HCT116 (cell line): ENCODE measurements at regions not wholly inside any gene's neighbourhood (a gene's known extent, or its start where the extent isn't known, plus 50 kb on each side); places are given as distances from the start of the nearest gene placed in this dataset.

Source experiments
- EGR1 ChIP-seq: IDR thresholded peaks from 2 replicates; pipeline ENCODE4 v1.6.1; 2012; ENCODE audit warnings: low read depth
- ELF1 ChIP-seq: IDR thresholded peaks from 2 replicates; pipeline ENCODE4 v1.6.1; 2012; ENCODE audit warnings: low read depth, borderline replicate concordance
- EZH2 ChIP-seq: fragments of 200-600 bp; sonication (generic); IDR thresholded peaks from 2 replicates; pipeline ENCODE4 v1.6.1; 2017; ENCODE audit warnings: antibody characterized with exemption, mixed run types
- POLR2A ChIP-seq: IDR thresholded peaks from 2 replicates; pipeline ENCODE4 v1.7.0; 2011; ENCODE audit warnings: borderline replicate concordance; ENCODE audit not compliant: insufficient read depth, insufficient read length; ENCODE audit errors: extremely low read depth
- POLR2AphosphoS5 ChIP-seq: IDR thresholded peaks from 2 replicates; pipeline ENCODE4 v1.6.1; 2011; ENCODE audit warnings: mild to moderate bottlenecking, low read depth, low read length, moderate library complexity
- RAD21 ChIP-seq: IDR thresholded peaks from 2 replicates; pipeline ENCODE4 v1.6.1; 2012; ENCODE audit warnings: low read depth, mild to moderate bottlenecking
- SP1 ChIP-seq: IDR thresholded peaks from 2 replicates; pipeline ENCODE4 v1.6.1; 2012; ENCODE audit warnings: low read depth
- YY1 ChIP-seq: IDR thresholded peaks from 2 replicates; pipeline ENCODE4 v1.6.1; 2011; ENCODE audit warnings: low read length, low read depth, moderate library complexity, mild to moderate bottlenecking; ENCODE audit not compliant: insufficient replicate concordance; ENCODE audit errors: extremely low read depth
- ZNF274 ChIP-seq: fragments of 200-500 bp; sonication (Bioruptor generic); IDR thresholded peaks from 2 replicates; pipeline ENCODE4 v1.6.1; 2014; ENCODE audit warnings: mild to moderate bottlenecking, low read depth, low read length, inconsistent platforms
- TF ChIP-seq, protein P1 (sequence below), 3 experiments: fragments of 200-600 bp in 1 of 3; sonication (generic) in 1 of 3; IDR thresholded peaks in 2 of 3; conservative IDR thresholded peaks in 1 of 3; 2 replicates each; pipeline ENCODE4 v1.5.1; 2012 to 2017; ENCODE audit warnings: low read depth in 2 of 3, low read length in 2 of 3, antibody characterized with exemption in 1 of 3, borderline replicate concordance in 1 of 3, control low read depth in 1 of 3, mild to moderate bottlenecking in 1 of 3, mixed read lengths in 1 of 3, mixed run types in 1 of 3, moderate library complexity in 1 of 3; ENCODE audit not compliant: insufficient read depth in 1 of 3
- TF ChIP-seq, protein P2 (sequence below): IDR thresholded peaks from 2 replicates; pipeline ENCODE4 v1.6.1; 2012
- TF ChIP-seq, protein P3 (sequence below): IDR thresholded peaks from 2 replicates; pipeline ENCODE4 v1.6.1; 2012

DNA sequence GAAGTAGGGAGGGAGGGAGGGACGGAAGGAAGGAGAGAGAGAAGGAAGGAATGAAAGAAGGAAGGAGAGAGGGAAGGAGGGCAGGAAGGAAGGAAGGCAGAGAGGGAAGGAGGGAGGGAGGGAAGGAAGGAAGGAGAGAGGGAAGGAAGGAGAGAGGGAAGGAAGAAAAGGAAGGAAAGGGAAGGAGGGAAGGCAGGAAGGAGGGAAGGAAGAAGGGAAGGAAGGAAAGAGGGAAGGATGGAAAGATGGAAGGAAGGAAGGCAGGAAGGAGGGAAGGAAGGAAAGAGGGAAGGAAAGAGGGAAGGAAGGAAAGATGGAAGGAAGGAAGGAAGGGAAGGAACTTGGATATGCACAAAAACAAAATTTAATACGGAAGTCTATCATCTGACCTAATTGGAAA is 844.5 kb upstream of the DEFB115 start:
- TF ChIP-seq, protein P1, sequence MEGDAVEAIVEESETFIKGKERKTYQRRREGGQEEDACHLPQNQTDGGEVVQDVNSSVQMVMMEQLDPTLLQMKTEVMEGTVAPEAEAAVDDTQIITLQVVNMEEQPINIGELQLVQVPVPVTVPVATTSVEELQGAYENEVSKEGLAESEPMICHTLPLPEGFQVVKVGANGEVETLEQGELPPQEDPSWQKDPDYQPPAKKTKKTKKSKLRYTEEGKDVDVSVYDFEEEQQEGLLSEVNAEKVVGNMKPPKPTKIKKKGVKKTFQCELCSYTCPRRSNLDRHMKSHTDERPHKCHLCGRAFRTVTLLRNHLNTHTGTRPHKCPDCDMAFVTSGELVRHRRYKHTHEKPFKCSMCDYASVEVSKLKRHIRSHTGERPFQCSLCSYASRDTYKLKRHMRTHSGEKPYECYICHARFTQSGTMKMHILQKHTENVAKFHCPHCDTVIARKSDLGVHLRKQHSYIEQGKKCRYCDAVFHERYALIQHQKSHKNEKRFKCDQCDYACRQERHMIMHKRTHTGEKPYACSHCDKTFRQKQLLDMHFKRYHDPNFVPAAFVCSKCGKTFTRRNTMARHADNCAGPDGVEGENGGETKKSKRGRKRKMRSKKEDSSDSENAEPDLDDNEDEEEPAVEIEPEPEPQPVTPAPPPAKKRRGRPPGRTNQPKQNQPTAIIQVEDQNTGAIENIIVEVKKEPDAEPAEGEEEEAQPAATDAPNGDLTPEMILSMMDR (IDR thresholded peaks at IDR 0.05 in 2 of 3, conservative IDR thresholded peaks at IDR 0.05 in 1 of 3; ENCODE audit: borderline replicate concordance in 1 of 3, insufficient read depth in 1 of 3, low read depth in 2 of 3, low read length in 2 of 3), result no peak
- TF ChIP-seq ZNF274 (no peak), POLR2A (no peak), RAD21 (no peak), EGR1 (no peak), POLR2AphosphoS5 (no peak), SP1 (no peak), EZH2 (no peak), ELF1 (no peak), YY1 (no peak)
- TF ChIP-seq, protein P2, sequence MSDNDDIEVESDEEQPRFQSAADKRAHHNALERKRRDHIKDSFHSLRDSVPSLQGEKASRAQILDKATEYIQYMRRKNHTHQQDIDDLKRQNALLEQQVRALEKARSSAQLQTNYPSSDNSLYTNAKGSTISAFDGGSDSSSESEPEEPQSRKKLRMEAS, result no peak
- TF ChIP-seq, protein P3, sequence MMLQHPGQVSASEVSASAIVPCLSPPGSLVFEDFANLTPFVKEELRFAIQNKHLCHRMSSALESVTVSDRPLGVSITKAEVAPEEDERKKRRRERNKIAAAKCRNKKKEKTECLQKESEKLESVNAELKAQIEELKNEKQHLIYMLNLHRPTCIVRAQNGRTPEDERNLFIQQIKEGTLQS, result no peak
